ENCODE measurements at regions not wholly inside any gene's neighbourhood (a gene's known extent, or its start where the extent isn't known, plus 50 kb on each side); places are given as distances from the start of the nearest gene placed in this dataset.
A peak's percentile ranks its signal among the peaks of the same experiment; 100 is the strongest.

GRCh38 chr12:58346032-58346632 is 404.8 kb downstream of the ATP23 start:
- TF ChIP-seq SMC3 (IDR thresholded peaks at IDR 0.05; ENCODE audit: low read depth, low read length) (peak; percentile 81), RFX5 (IDR thresholded peaks at IDR 0.05; ENCODE audit: low read length) (no peak), CTCF (IDR thresholded peaks at IDR 0.05) (peak; percentile 89), RAD21 (IDR thresholded peaks at IDR 0.05; ENCODE audit: low read length) (peak; percentile 88), TAF1 (IDR thresholded peaks at IDR 0.05; ENCODE audit: borderline replicate concordance, low read depth, low read length) (no peak), REST (IDR thresholded peaks at IDR 0.05; ENCODE audit: low read depth, low read length) (no peak)
- H3K79me2 ChIP-seq (ENCODE audit: insufficient read depth): no peaks in the 10 kb centered on the region
- no peaks in the 10 kb centered on the region for H4K20me1 ChIP-seq (ENCODE audit: insufficient read depth)
- peaks cover 0 to 5% of the 10 kb centered on the region in 2 experiments; a peak in 2 of 4 replicates for H3K4me1 ChIP-seq (ENCODE audit: control insufficient read depth in 1 of 2, insufficient read depth in 2 of 2, low read depth in 1 of 2, low read length in 1 of 2)
- no peaks in the 10 kb centered on the region for H3K9me2 ChIP-seq
- no peaks in the 10 kb centered on the region for H3F3A ChIP-seq (replicated peaks; ENCODE audit: insufficient read depth)
- 14% methylated on average over 7 of the region's 7 CpGs for WGBS (ENCODE audit: low lambda C conversion rate)
- POLR2A ChIA-PET: no interaction called here
- no peak overlapping the region for H3K4me2 ChIP-seq
- peak overlapping the region in 1 of 2 experiments; percentile 16; a peak in 1 of 4 replicates for H3K4me3 ChIP-seq (ENCODE audit: low read depth in 2 of 2, low read length in 1 of 2)
- no peaks in the 10 kb centered on the region for H3K36me3 ChIP-seq (replicated peaks in 1 of 2; ENCODE audit: control insufficient read depth in 1 of 2, insufficient read depth in 2 of 2, low read length in 1 of 2)
- peak; percentile 25 for DNase-seq
- no peak overlapping the region for H2AFZ ChIP-seq (ENCODE audit: low read depth)
- no peak overlapping the region for H3K27ac ChIP-seq (ENCODE audit: low read depth in 2 of 2, low read length in 1 of 2)
- 0 out of 2 replicates have a peak, but pooled peaks cover 9% of the 10 kb centered on the region for H3K9me3 ChIP-seq
- H3K27me3 ChIP-seq (ENCODE audit: insufficient read depth): peaks cover 8% of the 10 kb centered on the region; the same call in 1 of the 2 replicates
- H3K9ac ChIP-seq: no peak overlapping the region
- CTCF ChIA-PET: interaction anchor here (0.9 to 1.7 kb wide), 9 partner anchors 17 to 819 kb away, joined by 3 to 7 read pairs (median 4); no protein-coding TSS in a partner anchor

- H3K4me2 ChIP-seq: no peak overlapping the region
- no peaks in the 10 kb centered on the region for H3K79me2 ChIP-seq (ENCODE audit: insufficient read depth)
- no peak overlapping the region for H3K27ac ChIP-seq (ENCODE audit: low read depth in 2 of 2, low read length in 1 of 2)
- peaks cover 8% of the 10 kb centered on the region; the same call in 1 of the 2 replicates for H3K27me3 ChIP-seq (ENCODE audit: insufficient read depth)
- H3K9ac ChIP-seq: no peak overlapping the region
- H3K4me1 ChIP-seq (ENCODE audit: control insufficient read depth in 1 of 2, insufficient read depth in 2 of 2, low read depth in 1 of 2, low read length in 1 of 2): no peaks in the 10 kb centered on the region; a peak in 1 of 4 replicates
- no peak overlapping the region for H2AFZ ChIP-seq (ENCODE audit: low read depth)
- no peaks in the 10 kb centered on the region for H3F3A ChIP-seq (replicated peaks; ENCODE audit: insufficient read depth)
- H3K36me3 ChIP-seq (replicated peaks in 1 of 2; ENCODE audit: control insufficient read depth in 1 of 2, insufficient read depth in 2 of 2, low read length in 1 of 2): no peaks in the 10 kb centered on the region
- no peak overlapping the region for H3K4me3 ChIP-seq (ENCODE audit: low read depth in 2 of 2, low read length in 1 of 2)
- 0 out of 2 replicates have a peak, but pooled peaks cover 9% of the 10 kb centered on the region for H3K9me3 ChIP-seq
- H4K20me1 ChIP-seq (ENCODE audit: insufficient read depth): no peaks in the 10 kb centered on the region
- no peak for TF ChIP-seq ELF1 (IDR thresholded peaks at IDR 0.05)
- TF ChIP-seq RXRA (IDR thresholded peaks at IDR 0.05; ENCODE audit: borderline replicate concordance, low read depth): no peak
- no peaks in the 10 kb centered on the region for H3K9me2 ChIP-seq
- ChIA-PET POLR2A (no interaction called here), CTCF (interaction anchor here (0.6 to 1.7 kb wide), 13 partner anchors 16 to 820 kb away, joined by 3 to 7 read pairs (median 4); no protein-coding TSS in a partner anchor)
- 45% methylated on average over 2 of the region's 2 CpGs for WGBS (ENCODE audit: low lambda C conversion rate)
- DNase-seq: no peak
Observed at GRCh38 chr12:58347188-58347587, 405.8 kb downstream of the ATP23 start.
